ENCODE measurements at regions not wholly inside any gene's neighbourhood (a gene's known extent, or its start where the extent isn't known, plus 50 kb on each side); places are given as distances from the start of the nearest gene placed in this dataset.
"Not testable (repeated sequence)": the region's sequence is repeated elsewhere in the genome, so short reads cannot be mapped to it uniquely, and the experiment has no call there.

- intact Hi-C loops (cut with DNase I, micrococcal nuclease); H3K9me3 Mint-ChIP-seq; CTCF ChIA-PET; H3K4me3 Mint-ChIP-seq; H3K36me3 Mint-ChIP-seq (ENCODE audit: low read depth); H3K4me3 ChIP-seq (ENCODE audit: low read length); H3K36me3 ChIP-seq (ENCODE audit: insufficient read depth, low read length); H3K4me1 ChIP-seq (ENCODE audit: insufficient read depth, low read length); H3K27ac ChIP-seq (ENCODE audit: low read depth in 1 of 2, low read length in 2 of 2); H3K4me1 Mint-ChIP-seq (ENCODE audit: low read depth); DNase-seq; POLR2A ChIA-PET; H3K27me3 ChIP-seq (ENCODE audit: control insufficient read depth in 1 of 2, insufficient read depth in 2 of 2, low read length in 2 of 2); ATAC-seq (ENCODE audit: poor library complexity); H3K27ac Mint-ChIP-seq: not testable (repeated sequence)
- H3K9me3 ChIP-seq (ENCODE audit: control insufficient read depth in 1 of 2, insufficient read depth in 1 of 2, low read length in 2 of 2), result peaks cover 0 to 38% of the 10 kb centered on the region in 2 experiments
- H3K27me3 Mint-ChIP-seq, result peaks cover 10% of the 10 kb centered on the region
Measured at GRCh38 chr14:105917136-105917932, 391.0 kb downstream of the TMEM121 start.

- ChIA-PET POLR2A (no interaction called here), CTCF (no interaction called here)
- DNase-seq (no peak), ATAC-seq (ENCODE audit: poor library complexity) (no peak)
- Histone ChIP-seq H3K27me3 (ENCODE audit: control insufficient read depth in 1 of 2, insufficient read depth in 2 of 2, low read length in 2 of 2) (peaks cover 0 to 4% of the 10 kb centered on the region in 2 experiments), H3K4me3 (ENCODE audit: low read length) (no peak overlapping the region), H3K9me3 (ENCODE audit: control insufficient read depth in 1 of 2, insufficient read depth in 1 of 2, low read length in 2 of 2) (peaks cover 0 to 38% of the 10 kb centered on the region in 2 experiments), H3K36me3 (ENCODE audit: insufficient read depth, low read length) (no peaks in the 10 kb centered on the region), H3K4me1 (ENCODE audit: insufficient read depth, low read length) (no peaks in the 10 kb centered on the region), H3K27ac (ENCODE audit: low read depth in 1 of 2, low read length in 2 of 2) (no peak overlapping the region)
- Mint-ChIP-seq H3K9me3 (peaks cover 3% of the 10 kb centered on the region), H3K27ac (no peak overlapping the region), H3K36me3 (ENCODE audit: low read depth) (no peaks in the 10 kb centered on the region), H3K4me1 (ENCODE audit: low read depth) (no peaks in the 10 kb centered on the region), H3K27me3 (peaks cover 10% of the 10 kb centered on the region), H3K4me3 (no peak overlapping the region)
- intact Hi-C loops (cut with DNase I, micrococcal nuclease), result no loop called here
- TF ChIP-seq CTCF (IDR thresholded peaks at IDR 0.05), result no peak
Measured at GRCh38 chr14:105917933-105918436, 391.6 kb downstream of the TMEM121 start.

- Histone ChIP-seq H3K4me1 (ENCODE audit: insufficient read depth, low read length) (no peaks in the 10 kb centered on the region), H3K9me3 (ENCODE audit: control insufficient read depth in 1 of 2, insufficient read depth in 1 of 2, low read length in 2 of 2) (peaks cover 0 to 38% of the 10 kb centered on the region in 2 experiments), H3K27ac (ENCODE audit: low read depth in 1 of 2, low read length in 2 of 2) (no peak overlapping the region), H3K36me3 (ENCODE audit: insufficient read depth, low read length) (no peaks in the 10 kb centered on the region), H3K27me3 (ENCODE audit: control insufficient read depth in 1 of 2, insufficient read depth in 2 of 2, low read length in 2 of 2) (peaks cover 0 to 4% of the 10 kb centered on the region in 2 experiments), H3K4me3 (ENCODE audit: low read length) (no peak overlapping the region)
- H3K36me3 Mint-ChIP-seq (ENCODE audit: low read depth), result no peaks in the 10 kb centered on the region
- intact Hi-C loops (cut with DNase I, micrococcal nuclease), result no loop called here
- POLR2A ChIA-PET, result no interaction called here
- DNase-seq (no peak), ATAC-seq (ENCODE audit: poor library complexity) (no peak)
- peaks cover 5% of the 10 kb centered on the region for H3K9me3 Mint-ChIP-seq
- CTCF ChIA-PET, result no interaction called here
- no peak for TF ChIP-seq CTCF (IDR thresholded peaks at IDR 0.05)
- no peak overlapping the region for H3K27ac Mint-ChIP-seq
- no peak overlapping the region for H3K4me3 Mint-ChIP-seq
- H3K27me3 Mint-ChIP-seq, result peaks cover 10% of the 10 kb centered on the region
- no peaks in the 10 kb centered on the region for H3K4me1 Mint-ChIP-seq (ENCODE audit: low read depth)
Measured at GRCh38 chr14:105918496-105919262, 392.3 kb downstream of the TMEM121 start.

All from CD4-positive, alpha-beta T cell (primary cell).